ENCODE measurements at regions not wholly inside any gene's neighbourhood (a gene's known extent, or its start where the extent isn't known, plus 50 kb on each side); places are given as distances from the start of the nearest gene placed in this dataset.

DNA sequence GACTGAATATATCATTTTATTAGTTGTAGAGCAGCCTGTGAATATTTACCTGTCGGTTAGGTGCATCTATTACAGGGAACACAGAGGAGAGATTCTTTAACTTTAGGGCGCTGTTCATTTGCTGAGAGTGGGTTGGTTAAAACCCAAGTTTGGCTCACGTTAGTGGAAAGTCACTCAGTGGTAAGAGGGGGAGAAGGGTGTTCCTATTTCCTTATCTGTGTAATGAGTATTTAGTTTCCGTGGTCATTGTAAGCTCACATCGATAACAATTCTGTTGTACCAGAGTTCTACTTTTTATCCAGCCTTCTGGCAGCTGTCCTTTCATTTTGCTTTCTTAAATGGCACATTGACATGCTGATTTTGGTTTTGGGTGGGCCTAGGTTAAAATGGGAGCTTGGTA, 773.2 kb upstream of the ADAMTS5 start:
- TF ChIP-seq, protein P1, sequence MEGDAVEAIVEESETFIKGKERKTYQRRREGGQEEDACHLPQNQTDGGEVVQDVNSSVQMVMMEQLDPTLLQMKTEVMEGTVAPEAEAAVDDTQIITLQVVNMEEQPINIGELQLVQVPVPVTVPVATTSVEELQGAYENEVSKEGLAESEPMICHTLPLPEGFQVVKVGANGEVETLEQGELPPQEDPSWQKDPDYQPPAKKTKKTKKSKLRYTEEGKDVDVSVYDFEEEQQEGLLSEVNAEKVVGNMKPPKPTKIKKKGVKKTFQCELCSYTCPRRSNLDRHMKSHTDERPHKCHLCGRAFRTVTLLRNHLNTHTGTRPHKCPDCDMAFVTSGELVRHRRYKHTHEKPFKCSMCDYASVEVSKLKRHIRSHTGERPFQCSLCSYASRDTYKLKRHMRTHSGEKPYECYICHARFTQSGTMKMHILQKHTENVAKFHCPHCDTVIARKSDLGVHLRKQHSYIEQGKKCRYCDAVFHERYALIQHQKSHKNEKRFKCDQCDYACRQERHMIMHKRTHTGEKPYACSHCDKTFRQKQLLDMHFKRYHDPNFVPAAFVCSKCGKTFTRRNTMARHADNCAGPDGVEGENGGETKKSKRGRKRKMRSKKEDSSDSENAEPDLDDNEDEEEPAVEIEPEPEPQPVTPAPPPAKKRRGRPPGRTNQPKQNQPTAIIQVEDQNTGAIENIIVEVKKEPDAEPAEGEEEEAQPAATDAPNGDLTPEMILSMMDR (IDR thresholded peaks at IDR 0.05; ENCODE audit: insufficient read depth, missing control alignments) = no peak
- FAIRE-seq (no peak), DNase-seq (ENCODE audit: insufficient read length, low spot score) (no peak)

DNA sequence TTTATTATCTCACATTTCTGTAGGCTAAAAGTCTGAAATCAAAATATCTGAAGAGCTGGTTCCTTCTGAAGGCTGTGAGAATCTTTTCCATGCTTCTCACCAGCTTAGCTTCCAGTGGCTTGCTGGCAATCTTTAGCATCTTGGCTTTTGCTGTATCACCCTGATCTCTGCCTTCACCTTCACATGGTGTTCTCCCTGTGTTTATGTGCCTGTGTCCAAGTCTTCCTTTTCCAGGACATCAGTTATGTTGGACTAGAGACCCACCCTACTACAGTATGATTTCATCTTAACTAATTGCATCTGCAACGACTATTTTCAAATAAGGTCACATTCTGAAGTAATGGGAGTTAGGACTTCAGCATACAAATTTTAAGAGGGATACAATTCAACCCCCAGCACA, 772.3 kb upstream of the ADAMTS5 start:
- FAIRE-seq = no peak
- TF ChIP-seq, protein P1 (IDR thresholded peaks at IDR 0.05; ENCODE audit: insufficient read depth, missing control alignments) = no peak

DNA sequence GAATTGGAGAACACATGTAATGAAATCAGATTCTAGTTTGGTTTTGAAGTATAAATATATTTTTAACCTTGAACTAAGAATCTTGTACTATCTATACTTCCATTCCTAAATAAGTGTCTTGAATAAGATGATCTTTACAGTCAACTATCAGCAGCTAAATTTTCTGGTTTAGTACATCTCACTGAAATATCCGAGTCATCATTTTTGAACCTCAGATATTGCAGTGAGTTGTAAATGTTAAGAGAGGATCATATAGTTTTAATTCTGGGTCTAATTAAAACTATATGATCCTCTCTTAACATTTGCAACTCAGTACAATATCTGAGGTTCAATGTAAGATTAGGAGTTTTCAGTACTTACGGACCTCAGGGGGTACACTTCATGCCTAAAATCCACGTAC, 768.8 kb upstream of the ADAMTS5 start:
- TF ChIP-seq, protein P1 (IDR thresholded peaks at IDR 0.05; ENCODE audit: insufficient read depth, missing control alignments) = no peak
- no peak for DNase-seq (ENCODE audit: insufficient read length, low spot score)
- no peak for FAIRE-seq

More for the DNA sequence above, 772.3 kb upstream of the ADAMTS5 start:
- no peak for DNase-seq (ENCODE audit: insufficient read length, low spot score)

DNA sequence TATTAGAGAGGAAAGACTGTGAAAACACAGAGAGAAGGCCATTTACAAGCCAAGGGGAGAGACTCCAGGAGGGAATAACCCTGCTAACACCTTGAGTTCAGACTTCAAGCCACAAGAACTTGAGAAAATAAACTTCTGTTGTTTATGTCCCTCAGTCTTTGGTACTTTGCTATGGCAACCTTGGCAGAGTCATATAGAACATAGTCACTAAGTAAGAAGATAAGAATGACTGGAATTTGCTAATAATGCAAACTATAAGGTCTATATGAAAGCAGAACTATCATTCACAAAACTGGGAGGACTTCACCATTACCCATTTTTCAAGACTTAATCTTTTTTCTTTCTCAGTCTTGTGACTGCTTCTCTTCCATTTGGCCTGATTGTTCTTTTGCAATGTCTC, 767.3 kb upstream of the ADAMTS5 start:
- no peak for FAIRE-seq
- TF ChIP-seq, protein P1 (IDR thresholded peaks at IDR 0.05; ENCODE audit: insufficient read depth, missing control alignments) = no peak
- no peak for DNase-seq (ENCODE audit: insufficient read length, low spot score)

DNA sequence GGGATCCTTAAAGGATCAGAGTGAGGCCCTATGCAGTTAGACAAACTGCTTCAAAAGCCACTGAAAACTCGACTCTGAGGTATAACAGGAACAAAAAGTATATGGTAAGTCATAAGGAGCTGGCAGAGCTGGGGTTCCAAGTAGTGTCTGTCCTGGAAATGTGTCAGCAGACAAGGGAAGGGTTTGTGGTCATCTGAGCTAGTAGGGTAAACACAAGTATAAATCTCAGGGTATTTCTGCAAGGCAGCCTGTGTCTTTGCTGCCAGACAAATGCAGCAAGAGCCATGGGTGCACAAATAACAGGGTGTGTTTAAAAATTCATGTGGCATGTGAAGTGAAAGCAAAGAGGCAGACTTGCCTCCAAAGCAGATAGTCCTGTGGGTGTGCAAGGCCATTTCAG, 759.0 kb upstream of the ADAMTS5 start:
- no peak for FAIRE-seq
- no peak for DNase-seq (ENCODE audit: insufficient read length, low spot score)
- TF ChIP-seq, protein P1 (IDR thresholded peaks at IDR 0.05; ENCODE audit: insufficient read depth, missing control alignments) = no peak

DNA sequence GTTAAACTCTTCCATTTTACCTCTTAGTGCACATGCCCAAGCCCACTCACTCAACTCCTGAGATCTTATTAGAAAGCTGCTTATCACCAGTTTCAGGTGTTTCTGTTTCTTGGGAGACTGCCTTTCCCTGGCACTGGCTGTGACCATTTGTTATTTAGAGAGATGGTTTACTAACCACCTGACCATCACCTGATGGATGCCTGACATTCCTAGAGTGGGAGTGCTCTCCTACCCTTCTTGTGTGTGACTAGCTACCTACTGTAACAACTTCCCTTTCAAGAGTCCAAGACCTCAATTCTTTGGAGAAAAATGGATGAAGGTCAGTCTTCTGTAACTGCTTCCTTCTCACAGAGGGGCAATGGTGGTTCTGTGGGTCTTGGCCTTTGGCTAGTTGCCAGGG, 755.2 kb upstream of the ADAMTS5 start:
- TF ChIP-seq, protein P1 (IDR thresholded peaks at IDR 0.05; ENCODE audit: insufficient read depth, missing control alignments) = no peak
- no peak for DNase-seq (ENCODE audit: insufficient read length, low spot score)
- no peak for FAIRE-seq

DNA sequence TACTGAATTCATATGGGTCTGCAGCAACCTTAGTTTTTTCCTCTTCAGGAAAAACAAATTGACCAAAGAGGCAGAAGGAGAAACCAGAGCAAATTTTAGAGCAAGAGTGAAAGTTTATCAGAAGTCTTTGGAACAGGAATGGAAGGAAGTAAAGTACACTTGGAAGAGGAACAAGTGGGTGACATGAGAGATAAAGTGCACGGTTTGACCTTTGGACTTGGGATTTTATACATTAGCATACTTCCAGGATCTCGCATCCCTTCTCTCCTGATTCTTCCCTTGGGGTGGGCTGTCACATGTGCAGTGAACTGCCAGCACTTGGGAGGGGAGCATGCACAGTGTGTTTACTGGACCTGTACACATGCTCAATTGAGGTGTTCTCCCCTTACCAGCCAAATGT, 754.8 kb upstream of the ADAMTS5 start:
- TF ChIP-seq, protein P1 (IDR thresholded peaks at IDR 0.05; ENCODE audit: insufficient read depth, missing control alignments) = no peak
- FAIRE-seq (no peak), DNase-seq (ENCODE audit: insufficient read length, low spot score) (no peak)

Measured in D721Med (cell line).